HG03378 (cell line): ENCODE measurements at regions not wholly inside any gene's neighbourhood (a gene's known extent, or its start where the extent isn't known, plus 50 kb on each side); places are given as distances from the start of the nearest gene placed in this dataset.
"Not testable (repeated sequence)": the region's sequence is repeated elsewhere in the genome, so short reads cannot be mapped to it uniquely, and the experiment has no call there.

Experiments
- ATAC-seq: cut with Tn5 transposase; IDR thresholded peaks from one replicate; pipeline ENCODE4 v1.9.1; 2021; ENCODE audit warnings: mild to moderate bottlenecking, moderate library complexity; ENCODE audit not compliant: unreplicated experiment

DNA sequence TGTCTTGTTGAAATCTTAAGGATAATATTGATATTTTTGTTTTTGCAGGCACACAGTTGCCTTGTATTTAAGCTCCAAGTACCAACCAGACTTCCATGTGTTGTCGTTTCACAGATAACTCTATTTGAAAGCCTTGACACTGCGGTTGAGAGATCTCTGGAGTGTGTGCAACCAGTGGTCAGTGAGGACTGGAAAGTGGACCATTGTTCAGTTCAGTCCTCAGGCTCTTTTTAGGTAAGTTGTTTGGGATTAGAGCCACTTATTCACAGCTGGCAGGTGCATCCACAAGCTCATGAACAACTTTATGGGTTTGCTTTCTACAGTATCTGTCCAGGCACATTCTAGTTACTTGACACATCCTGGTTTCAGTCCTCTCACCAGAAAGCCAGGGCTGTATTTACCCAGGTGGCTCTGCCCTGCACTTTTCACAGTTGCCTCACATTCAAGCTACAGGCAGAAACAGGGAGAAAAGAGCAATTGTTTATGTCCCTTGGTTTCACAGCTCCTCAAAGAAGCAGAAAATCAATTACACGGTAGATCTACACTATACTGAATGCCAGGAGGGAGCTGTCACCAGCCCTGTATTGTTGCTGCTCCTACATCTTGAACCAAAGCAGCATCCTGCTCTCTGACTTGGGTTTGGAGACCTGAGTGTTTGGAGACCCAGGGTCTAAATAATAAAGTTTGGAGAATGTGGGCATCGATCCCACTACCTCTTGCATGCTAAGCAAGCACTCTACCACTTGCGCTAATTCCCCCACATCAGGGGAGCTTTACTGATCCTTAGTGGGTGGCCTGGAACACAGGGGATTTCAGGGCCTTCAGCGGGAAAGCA, 543.3 kb downstream of the PRIM2 start:
- ATAC-seq: not testable (repeated sequence)

DNA sequence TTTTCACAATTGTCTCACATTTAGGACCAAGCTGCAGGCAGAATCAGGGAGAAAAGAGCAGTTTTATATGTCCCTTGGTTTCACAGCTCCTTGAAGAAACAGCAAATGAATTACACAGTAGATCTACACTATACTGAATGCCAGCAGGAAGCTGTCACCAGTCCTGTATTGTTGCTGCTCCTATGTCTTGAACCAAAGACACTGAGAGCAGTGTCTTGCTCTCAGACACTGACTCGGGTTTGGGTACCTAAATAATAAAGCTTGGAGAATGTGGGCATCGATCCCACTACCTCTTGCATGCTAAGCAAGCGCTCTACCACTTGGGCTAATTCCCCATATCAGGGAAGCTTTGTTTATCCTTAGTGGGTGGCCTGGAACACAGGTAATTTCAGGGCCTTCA, 552.7 kb downstream of the PRIM2 start:
- not testable (repeated sequence) for ATAC-seq

DNA sequence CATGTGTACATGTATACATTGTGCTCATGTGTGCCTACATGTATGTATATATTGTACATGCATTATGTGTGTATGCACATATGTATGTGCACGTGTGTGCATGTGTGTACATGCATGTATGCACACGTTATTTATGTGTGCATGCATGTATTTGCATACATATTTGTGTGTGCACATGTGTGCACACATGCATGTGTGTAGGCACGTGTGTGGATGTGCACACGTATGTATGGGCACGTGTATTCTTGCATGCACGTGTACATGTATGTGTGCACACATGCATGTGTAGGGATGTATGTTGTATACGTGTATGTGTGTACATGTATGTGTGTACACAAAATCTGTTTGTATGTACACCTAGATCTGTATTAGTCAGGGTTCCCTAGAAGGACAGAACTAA, 556.0 kb downstream of the PRIM2 start:
- ATAC-seq: not testable (repeated sequence)

DNA sequence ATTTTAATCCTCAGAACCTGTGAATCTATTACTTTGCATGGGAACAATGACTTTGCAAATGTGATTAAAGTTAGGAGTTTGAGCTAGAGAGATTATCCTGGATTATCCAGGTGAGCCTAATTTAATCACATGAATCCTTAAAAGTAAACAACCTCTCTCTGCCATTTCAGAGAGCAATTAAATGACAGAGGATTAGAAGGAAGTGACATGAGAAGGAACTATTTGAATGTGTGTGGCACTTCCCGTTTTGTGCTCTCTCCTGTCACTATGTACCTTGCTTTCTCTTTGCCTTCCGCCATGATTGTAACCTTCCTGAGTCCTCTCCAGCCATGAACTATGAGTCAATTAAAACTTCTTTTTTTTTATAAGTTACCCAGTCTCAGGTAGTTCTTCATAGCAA, 559.2 kb downstream of the PRIM2 start:
- not testable (repeated sequence) for ATAC-seq

DNA sequence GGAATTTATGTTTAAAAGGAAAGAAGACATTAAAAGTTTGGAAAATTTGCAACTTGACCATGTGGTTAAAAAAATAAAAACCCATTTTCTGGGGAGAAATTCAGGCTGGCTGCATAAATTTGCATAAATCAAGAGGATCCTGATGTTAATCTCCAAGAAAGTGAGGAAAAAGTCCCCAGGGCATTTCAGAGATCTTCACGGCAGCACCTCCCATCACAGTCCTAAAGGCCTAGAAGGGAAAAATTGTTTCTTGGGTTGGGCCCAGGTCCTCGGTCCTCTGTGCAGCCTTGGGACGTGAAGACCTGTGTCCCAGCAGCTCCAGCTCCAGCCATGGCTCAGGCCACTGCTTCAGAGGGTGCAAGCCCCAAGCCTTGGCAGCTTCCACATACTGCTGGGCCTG, 560.3 kb downstream of the PRIM2 start:
- ATAC-seq: not testable (repeated sequence)

DNA sequence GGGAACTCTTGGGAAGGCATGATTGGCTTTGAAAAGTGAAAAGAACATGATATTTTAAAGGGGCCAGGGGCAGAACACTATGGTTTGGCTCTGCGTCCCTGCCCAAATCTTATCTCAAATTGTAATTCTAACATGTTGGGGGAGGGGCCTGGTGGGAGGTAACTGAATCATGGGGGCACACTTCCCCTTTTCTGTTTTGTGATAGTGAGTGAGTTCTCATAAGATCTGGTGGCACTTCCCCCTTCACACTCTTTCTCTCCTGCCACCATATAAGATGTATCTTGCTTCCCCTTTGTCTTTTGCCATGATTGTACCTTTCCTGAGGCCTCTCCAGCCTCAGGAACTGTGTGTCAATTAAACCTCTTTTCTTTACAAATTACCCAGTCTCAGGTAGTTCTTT, 561.4 kb downstream of the PRIM2 start:
- ATAC-seq: not testable (repeated sequence)

DNA sequence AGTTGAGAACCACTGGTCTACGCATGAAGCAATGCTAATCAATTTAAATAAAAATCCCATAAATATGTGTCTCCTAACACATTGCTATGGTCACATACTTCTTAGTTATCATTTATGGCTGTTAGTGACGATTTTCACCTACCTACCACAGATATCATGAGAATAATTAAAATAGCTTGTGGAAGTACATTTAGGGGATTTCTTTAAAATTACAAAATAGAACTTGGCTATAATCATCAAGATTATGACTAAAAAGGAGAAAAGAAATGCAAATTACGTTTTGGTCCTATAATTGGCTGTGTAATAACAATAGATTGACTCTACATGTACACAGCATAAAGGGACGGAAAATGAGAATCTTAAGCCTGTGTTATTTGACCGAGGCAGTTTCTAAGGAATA, 581.4 kb downstream of the PRIM2 start:
- peak; percentile 86 for ATAC-seq

DNA sequence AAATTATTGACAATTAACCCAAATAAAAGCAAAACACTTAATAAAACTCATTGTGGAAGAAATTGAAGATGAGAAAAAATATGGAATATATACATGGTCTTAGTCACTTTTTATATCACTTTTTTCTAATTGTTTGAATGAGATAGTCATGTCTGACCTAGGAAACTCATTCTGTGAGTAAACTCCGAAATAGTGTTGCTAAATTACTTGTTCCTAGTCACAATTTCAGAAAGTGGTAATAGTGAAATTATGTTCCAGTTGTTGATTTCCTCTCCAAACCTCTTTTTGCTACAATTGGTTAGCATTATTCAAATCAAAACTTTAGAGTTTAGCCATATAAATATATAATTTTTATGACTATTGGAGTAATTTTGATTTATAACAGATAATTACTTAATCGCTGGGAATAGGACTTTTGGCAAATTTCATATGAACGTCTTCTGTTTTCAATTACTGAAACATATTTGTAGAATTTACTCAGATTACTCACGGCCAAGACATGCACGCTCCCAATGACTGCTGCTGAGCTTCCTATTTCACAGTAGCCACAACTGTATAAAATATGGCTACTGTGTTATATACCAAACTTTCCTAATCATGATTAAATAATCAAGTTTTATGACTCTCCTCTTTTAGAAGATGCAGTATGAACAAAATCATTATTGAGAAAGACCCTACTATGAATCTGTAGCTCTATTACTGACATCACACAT, 583.4 kb downstream of the PRIM2 start:
- peak; percentile 38 for ATAC-seq

DNA sequence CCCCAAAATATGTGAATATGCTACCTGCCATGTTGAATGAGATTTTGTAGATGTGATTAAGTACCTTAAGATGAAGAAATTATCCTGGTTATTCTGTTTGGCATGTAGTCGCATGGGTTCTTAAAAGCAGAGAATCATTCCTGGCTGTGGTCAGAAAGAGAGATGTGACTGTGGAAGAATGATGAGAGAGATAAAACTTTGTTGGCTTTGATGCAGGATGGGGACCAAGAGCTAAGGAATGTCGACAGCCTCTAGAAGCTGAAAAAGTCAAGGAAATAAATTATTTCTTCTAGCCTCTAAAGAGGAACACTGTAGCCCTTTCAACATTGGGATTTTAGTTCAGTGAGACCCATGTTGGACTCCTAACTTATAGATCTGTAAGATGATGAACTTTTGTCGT, 584.0 kb downstream of the PRIM2 start:
- not testable (repeated sequence) for ATAC-seq

DNA sequence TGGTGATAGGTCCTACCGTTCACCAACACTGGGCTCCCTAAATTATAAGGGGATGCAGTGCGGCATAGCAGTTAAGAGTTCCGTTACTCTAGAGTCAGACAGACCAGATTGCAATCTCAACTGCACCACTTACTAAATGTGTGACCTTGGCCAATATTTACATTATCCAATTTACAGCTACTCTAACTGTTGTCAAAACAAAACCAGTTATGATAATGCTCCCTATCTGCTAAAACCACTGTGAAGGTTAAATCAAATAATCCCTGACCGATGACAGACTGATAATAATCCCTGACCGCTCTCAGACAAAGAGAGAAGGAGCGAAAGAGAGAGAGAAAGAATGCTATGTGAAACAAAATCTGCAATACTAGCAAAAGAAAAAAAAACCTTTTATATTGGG, 586.9 kb downstream of the PRIM2 start:
- ATAC-seq: not testable (repeated sequence)

DNA sequence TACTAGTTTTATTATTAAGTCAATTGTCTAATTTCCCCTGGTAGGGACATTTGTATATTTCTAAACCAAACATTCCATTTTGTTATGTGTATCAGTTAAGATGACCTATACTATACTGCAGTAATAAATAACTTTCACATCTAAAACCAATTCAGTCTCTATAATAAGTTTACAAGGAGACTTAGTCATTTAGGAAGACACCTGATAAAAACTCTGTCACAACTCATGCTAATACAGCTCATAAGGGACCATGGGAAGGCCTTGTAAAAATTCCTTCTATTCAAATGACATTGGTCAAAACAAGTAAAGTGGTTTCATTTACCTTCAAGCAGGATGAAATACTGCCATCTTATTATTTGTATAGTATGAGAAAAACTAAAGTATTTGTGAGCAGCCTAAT, 597.9 kb downstream of the PRIM2 start:
- ATAC-seq: not testable (repeated sequence)

DNA sequence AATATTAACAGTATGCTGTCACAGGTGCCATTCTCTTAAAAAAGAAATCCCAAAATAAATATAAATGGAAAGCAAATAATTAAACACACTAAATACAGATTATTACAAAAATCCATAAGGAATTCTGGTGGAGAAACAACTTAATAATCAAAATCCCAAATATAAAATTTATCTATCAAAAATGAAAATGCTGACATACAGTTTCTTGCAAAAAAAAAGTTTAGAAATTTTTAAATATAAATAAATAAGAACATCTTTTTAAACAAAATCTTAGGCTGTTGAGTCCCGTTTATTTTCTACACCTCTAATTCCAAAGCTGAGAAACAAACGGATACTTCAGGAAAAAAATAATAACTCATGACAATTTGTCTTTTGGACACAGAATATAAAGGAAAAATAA, 625.5 kb downstream of the PRIM2 start:
- not testable (repeated sequence) for ATAC-seq

DNA sequence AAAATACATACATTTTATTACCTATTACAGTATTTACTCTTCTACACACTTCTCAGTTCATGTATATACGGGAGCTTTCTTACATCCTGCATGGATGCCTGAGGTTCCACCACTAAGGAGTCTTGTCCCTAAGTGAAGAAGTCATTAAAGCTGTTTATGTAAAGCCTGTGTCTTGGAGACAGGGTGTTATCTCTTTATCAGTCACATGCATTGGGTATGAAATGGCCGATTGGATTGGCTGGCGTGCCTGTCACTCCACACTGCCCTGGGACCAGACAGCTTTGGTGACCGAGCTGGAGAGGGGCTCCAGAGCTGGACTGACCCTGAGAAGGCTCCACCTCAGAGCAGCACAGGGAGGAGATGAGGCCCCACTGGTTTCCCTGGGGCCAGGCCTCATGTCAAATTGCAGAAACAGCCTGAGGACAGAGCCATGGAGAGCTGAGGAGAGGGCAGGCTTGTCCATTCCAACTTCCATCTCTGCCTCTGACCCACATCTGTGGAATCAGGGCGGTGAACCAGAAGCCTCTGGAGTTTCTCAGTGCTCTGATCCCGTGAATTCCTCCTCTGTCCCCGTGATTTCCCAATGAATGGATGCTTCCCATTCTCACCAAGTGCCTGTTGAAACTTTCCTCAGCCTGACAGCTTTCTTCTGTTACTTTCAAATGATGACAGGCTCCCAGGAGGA, 628.8 kb downstream of the PRIM2 start:
- ATAC-seq: not testable (repeated sequence)

DNA sequence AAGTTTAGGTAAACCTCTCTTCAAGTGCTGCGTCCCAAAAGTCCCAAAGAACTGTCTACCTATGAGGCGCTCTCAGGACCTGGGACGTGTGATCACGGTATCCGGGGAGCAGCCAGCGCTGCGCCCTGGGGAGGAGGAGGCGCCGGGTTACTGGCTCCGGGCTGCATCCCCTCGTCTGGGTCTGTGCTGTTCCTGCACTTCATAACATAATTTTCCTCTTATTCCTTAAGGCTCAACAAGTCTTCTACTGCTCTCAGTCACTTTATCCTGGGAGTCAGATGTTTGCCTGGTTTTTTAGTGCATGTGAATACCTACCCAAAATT, 629.3 kb downstream of the PRIM2 start:
- not testable (repeated sequence) for ATAC-seq

DNA sequence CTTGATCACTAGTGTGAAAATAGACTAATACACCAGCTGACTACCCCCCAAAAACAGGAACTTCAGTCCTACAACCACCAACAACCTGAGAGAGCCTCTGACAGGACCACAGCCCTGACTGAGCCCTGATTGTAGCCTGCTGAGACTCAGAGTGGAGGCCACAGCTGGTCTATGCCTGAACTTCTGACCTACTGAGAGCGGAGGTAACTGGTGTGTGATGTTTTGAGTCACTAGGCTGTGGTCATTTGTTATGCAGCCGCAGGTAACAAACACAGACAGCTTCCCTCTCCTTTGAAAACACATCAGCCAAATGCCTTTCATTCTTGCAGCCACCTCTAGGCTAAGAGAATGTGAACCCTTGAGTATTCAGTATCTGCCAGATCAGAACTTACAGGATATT, 631.1 kb downstream of the PRIM2 start:
- not testable (repeated sequence) for ATAC-seq

DNA sequence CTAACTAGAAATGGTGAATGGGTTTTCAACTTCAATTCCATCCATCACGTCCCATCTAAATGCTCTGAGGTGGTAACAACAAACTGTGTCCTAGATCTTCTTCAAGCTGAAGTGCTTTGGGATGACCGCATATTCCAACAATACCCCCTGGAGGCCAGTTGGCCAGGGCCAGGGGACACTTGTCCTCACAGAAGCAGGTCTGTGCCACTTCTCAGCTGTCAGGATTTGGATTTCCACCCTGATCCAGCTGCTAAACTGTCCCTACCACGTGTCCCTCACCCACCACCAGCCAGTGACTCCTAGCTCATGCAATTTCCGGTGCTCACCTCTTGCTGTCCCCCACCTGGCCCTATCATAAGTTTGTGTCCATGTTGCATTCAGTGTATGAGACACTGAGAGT, 633.0 kb downstream of the PRIM2 start:
- ATAC-seq: not testable (repeated sequence)

DNA sequence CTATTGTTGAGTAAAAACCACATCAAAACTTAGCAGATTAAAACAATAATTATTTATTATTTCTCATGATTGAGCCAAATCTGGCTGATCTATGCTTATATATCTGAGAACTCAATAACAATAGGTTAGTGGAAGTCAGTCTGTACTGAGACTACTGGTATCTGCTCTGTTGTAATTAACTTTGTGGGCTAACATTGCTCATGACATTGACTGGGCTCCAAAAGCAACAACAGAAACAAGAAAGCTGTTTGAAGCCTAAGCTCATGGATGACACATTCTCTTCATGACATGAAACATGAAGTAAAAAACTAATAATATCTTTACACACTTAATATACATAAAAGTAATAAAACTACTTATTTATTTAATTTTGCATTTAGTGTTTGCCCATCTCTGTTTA, 649.3 kb downstream of the PRIM2 start:
- not testable (repeated sequence) for ATAC-seq

DNA sequence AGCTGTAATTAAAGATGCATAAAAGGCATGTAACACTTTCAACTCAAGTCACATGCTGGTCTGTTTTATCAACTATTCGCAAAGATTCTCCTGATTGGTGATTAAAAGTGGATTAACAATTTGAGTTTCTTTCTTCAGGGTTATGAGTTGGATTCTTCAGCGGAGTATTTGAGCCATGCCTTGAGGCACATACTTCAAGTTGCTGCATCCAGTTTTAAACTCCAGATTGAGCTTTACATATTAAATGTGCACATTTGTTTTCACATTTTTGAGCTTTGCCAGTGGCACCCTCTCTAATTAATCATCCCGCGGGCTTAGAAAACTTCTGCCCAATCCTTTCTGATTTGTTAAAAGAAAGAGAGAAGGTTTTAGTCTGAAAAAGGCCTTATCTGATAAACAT, 654.5 kb downstream of the PRIM2 start:
- ATAC-seq: not testable (repeated sequence)

DNA sequence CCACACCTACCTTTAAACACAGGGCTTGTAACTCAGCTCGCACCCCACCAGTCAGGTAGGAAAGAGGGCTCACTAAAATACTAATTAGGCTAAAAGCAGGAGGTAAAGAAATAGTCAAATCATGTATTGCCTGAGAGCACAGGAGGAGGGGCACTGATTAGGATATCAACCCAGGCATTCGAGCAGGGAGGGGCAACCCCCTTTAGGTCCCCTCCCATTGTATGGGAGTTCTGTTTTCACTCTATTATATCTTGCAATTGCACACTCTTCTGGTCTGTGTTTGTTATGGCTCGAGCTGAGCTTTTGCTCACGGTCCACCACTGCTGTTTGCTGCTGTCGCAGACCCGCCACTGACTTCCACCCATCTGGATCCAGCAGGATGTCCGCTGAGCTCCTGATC, 657.2 kb downstream of the PRIM2 start:
- no peak for ATAC-seq

DNA sequence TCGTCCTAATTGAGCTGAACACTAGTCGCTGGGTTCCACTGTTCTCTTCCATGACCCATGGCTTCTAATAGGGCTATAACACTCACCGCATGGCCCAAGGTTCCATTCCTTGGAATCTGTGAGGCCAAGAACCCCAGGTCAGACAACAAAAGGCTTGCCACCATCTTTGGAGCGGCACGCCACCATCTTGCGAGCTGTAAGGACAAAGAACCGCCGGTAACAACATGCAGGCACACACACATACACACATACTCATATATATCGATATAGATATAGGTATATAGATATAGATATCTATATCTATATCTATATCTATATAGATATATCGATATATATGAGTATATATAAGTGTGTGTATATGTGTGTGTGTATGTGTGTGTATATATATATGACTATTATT, 657.7 kb downstream of the PRIM2 start:
- not testable (repeated sequence) for ATAC-seq

DNA sequence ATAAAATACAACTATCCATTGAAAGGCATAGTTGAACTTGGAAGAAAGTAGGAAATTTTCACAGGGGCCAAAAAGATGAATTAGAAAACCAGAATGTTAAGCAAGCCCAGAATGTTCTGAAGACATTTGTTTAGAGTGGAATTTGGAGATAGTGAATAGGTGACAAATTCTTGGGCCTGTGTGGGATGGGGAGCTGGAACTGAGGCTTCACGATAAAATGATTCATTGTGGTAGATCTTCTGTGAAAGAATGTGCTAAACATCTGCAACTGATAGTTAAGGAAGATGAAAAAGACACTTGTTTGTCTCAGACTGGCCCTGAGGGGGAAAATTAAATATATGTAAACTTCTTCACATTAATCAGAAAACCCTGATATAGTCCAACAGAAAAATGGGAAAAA, 658.9 kb downstream of the PRIM2 start:
- ATAC-seq: not testable (repeated sequence)

DNA sequence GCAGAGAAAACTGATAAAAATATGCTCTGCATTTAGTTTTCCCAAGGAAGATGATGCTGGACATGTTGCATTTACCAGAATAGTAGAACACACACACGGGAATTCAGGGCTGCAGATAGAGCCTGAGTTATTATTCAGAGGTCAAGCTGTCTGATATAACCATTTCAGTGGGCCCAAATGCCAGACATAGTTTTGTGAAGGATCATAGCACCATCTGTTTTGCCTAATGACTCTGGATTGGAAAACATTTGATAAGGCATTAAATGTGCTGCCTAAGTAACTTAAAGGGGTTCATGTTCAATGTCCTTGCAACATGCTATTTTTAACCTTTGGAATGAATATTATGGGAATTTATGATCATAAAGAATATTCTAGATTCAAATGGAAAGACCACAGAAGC, 666.2 kb downstream of the PRIM2 start:
- ATAC-seq: not testable (repeated sequence)
